COLO829 (cell line): ENCODE measurements at regions not wholly inside any gene's neighbourhood (a gene's known extent, or its start where the extent isn't known, plus 50 kb on each side); places are given as distances from the start of the nearest gene placed in this dataset.
A peak's percentile ranks its signal among the peaks of the same experiment; 100 is the strongest.

Experiments
- DNase-seq: peaks from one replicate; pipeline ENCODE4 v3.0.0; 2012; ENCODE audit warnings: low spot score

DNA sequence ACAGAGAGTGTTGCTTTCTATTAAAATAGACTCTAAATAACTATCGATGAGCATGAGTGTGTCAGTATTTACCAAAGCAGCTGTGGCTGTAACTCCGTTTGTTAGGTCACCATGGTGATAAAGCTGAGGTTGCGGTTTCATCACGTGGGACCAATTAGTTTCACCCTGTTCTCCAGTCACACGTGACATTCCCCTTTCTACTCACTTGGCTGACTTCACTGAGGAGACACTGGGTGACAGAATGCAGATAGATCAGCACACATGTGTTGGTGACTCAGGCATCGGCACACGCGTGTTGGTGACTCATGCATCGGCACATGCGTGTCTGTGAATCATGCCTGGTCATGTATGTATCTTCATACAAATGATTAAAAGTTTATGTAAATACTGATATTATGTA, 285.4 kb downstream of the THBS2 start:
- peak; percentile 82 for DNase-seq

DNA sequence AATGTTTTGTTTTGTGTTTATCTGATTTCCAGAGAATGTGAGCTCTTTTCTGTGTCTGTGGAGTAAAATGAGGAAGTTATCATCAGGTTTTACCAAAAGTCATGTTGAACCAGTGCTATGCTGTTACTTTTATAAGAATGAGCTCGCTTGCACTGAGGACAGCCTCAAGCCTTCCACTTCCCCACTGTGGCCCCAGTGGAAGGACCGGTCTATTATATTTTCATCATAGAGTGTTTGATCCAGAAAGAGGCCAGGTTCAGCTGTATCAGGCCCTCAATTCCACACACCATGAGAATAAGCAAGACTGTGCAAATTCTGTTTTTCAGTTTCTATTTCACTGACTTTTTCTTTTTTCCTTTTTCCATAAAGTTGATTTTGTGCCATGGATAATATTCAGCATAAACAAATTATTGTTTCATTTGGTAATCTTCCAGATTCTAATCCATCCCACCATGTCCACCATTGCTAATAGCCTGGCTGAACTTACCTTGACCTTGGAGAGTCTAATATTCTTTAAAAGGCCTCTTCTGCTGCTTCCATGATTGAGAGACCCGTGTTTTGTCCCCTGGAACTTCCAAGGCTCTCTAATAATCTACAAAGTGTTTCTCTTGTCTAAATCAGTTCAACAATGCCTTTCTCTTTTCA, 286.2 kb downstream of the THBS2 start:
- DNase-seq: no peak

- DNase-seq: no peak
Measured at GRCh38 chr6:168964138-168964835, 289.4 kb downstream of the THBS2 start.

DNA sequence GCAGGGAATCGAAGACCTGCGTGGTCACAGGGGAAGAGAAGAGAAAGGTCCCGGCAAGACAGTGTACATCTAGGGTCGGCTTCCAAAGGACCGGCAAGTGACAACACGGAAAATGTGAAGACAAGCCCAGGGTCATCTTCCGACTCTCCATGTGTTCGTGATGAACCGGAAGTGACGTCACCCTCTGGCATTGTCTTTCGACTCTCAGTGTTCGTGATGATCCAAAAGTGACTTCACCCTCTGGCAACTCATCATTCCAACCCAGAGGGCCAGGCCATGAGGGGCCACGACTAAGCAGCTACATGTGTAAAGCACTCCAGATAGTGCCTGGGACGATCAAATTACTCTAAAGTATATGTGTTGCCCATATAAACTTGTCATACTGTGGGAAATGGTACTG, 290.8 kb downstream of the THBS2 start:
- no peak for DNase-seq

DNA sequence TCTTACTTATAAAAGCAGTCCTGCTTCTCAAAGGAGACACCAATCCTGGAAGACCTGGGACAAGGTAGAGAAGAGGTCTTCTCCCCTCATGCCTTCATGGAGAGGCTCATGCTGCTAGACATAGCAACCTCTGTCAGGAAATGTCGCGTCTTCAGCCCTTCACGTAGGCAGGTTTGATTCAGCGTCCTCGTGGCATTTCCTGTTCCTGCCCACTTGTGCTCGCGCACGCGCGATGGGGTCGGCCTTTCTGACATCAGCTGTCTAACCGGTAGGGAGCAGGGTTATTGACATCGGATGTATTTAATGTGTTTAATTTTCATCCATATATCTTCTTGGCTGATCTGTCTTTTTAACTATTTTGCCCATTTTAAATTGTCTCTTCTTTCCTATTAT, 292.4 kb downstream of the THBS2 start:
- no peak for DNase-seq

- no peak for DNase-seq
Measured at GRCh38 chr6:168960551-168961263, 292.9 kb downstream of the THBS2 start.

DNA sequence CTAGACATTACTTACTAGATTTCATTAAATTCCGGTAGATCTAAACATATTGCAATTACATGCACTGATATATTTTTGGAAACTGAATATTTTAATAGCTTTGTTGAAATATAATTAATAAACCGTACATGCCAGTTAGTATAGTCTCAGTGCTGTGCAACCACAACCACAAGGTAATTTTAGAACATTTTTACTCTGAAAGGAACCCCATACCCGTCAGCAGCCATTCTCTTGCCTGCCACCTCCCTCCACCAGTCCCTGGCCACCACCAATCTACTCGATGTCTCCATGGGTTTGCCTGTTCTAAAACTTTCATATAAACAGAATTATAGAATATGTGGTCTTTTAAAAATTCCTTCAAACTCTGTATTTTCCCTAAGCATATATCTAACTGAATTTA, 293.9 kb downstream of the THBS2 start:
- DNase-seq: no peak

GRCh38 chr6:168956884-168957730, 296.5 kb downstream of the THBS2 start:
- peak; percentile 85 for DNase-seq

DNA sequence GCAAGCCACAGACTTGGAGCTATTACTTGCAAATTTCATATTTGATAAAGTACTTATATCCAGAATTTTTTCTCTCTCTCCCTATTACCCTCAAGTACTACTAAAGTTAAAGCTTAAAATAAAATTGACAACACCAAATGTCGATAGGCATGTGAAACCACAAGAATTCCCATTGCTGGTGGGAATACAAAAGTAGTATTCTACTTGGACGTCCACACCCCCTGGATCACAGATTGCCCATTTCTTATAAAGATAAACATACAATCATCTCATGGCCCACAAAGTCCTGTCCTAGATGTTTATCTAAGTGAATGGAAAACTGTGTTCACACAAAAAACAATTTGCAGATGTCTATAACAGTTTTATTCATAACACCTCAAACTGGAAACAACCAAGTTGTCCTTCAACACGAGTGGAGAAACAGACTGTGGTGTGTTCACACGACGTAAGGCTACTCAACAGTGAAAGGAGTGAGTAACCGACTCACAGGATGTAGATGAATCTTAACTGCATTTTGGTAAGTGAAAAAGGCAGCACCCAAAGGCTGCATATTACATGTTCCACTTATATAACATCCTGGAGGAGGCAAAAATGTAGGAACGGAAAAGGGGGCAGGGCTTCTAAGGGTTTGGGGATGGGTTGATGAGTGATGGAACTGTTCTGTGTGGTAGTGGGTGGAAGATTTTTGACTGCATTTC, 297.4 kb downstream of the THBS2 start:
- peak; percentile 50 for DNase-seq

- DNase-seq: no peak
Measured at GRCh38 chr6:168953461-168953860, 300.2 kb downstream of the THBS2 start.

DNA sequence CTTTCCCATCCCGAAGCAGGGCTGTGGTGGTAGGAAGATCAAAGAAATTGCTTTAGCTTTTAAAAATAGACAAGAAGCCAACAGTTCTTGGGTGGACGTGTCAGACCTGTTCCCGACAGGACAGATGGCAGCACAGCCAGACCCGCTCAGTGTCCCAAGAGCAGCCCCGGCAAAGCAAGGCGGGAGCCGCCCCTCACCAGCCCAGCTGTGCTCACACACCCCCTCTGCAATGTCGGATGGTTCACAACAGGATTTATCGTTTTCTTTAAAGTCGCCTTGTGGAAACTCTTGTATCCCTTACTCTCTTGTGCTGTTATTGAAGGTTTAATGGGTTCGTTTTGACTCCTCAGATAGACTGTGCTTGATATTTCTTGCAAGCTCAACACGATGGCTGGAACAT, 302.4 kb downstream of the THBS2 start:
- DNase-seq: no peak

- no peak for DNase-seq
Measured at GRCh38 chr6:168950858-168951214, 302.8 kb downstream of the THBS2 start.

DNA sequence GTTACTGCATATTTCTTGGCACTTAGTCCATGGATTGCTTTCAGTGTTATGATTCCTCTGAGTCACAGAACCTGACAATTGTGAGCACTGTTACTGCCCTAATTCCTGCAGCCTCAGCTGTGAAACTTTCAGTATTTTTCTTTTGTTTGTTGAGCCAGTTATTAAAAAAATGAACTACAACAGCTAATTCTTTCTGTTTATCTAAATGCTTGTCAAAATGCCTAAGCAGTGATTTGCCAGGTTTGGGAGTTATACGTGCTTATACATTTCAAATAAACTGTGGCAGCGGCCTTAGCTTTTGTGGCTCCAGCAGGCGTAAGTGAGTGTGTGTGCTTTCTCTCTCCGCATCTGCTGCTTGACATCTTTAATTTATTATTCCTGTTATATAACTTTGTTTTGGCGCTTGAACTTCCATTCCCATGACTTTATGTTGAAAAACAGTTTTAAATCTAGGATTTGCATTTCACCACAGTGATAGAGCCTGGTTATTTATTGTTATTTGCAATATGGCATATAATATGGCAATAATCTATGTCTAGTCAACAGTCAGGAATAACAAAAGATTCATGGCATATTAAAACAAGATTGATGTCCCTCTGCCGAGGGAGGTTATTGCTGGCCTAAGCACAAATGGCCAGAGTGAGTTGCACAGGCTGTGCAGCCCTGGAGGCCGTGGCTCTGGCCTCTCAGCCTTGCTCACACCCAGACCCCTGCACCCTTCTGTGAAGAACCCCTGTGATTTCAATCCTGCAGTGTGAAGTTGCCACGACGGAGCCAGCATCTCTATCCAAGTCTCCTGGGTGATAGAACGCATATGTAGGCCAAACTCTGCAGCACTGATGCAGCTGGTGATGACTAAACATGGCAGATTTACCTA, 303.4 kb downstream of the THBS2 start:
- no peak for DNase-seq

GRCh38 chr6:168948990-168949531, 304.6 kb downstream of the THBS2 start:
- no peak for DNase-seq

DNA sequence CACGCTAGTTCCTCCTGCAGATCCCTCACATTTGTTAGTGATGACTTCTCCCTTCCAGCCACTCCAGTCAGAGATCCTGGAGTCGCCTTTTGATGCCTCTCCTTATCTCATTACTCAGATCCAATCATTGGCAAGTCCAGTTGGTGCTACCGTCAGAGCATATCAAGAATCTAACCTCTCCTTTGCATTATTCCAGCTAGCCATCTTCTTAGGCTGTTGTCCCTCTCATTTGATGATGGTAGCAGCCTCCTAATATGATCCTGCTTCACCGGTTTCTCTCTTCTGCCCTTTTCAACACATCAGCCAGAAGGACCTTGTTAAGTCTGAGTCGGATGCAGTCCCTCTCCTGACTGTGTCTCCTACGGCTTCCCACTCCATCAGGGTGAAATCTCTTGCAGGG, 305.6 kb downstream of the THBS2 start:
- no peak for DNase-seq

- no peak for DNase-seq
Measured at GRCh38 chr6:168943231-168943905, 310.3 kb downstream of the THBS2 start.

GRCh38 chr6:168942646-168943045, 311.0 kb downstream of the THBS2 start:
- no peak for DNase-seq

DNA sequence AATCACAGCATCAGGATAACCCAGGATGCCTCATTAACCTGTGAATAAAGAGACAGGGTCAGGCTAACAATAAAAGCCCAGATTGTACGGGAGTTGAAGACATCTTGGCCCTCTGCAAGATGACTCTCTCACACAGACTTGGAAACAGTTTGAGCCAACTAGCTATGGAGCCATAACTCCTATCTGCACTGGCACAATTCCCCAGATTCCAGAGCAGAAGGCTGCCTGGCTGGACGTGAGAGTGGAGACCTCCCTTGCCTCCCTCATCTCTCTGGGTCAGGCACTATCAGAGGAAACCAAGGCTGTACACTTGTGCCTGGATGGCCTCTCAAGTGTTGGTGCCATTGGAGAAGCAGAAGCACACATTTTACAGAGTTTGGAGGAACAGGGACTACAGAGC, 312.6 kb downstream of the THBS2 start:
- DNase-seq: no peak

GRCh38 chr6:168939796-168940195, 313.9 kb downstream of the THBS2 start:
- DNase-seq: no peak

DNA sequence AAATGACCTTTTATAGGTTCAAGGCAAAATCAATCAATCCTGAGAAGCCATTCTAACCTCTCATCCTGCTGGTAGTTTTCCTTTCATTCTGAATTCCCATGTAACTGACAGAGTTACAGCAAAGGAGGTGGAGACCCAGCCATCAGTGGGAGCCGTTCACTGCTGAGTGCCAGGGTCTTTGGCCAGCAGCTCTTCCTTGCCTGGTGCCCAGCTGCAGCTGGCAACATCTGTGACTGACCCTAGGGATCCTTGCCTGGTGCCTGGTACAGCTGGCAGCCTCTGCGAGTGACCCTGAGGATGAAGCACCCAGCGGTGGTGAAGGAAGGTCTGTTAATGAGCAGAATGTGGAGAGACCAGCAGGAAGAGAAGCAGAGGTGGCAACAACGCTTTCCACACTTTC, 314.6 kb downstream of the THBS2 start:
- DNase-seq: no peak
